CD4-positive, alpha-beta T cell treated with Interleukin-6 for 4 hours (primary cell): ENCODE measurements at regions not wholly inside any gene's neighbourhood (a gene's known extent, or its start where the extent isn't known, plus 50 kb on each side); places are given as distances from the start of the nearest gene placed in this dataset.
A peak's percentile ranks its signal among the peaks of the same experiment; 100 is the strongest.
"Not testable (repeated sequence)": the region's sequence is repeated elsewhere in the genome, so short reads cannot be mapped to it uniquely, and the experiment has no call there.

Experiments used
- DNase-seq: peaks from one replicate; pipeline ENCODE4 v3.0.0-alpha.2; 2020; ENCODE audit warnings: mixed read lengths

GRCh38 chr4:177193024-177193715 lies 116.5 kb upstream of the NEIL3 start:
- not testable (repeated sequence) for DNase-seq

- no peak for DNase-seq
These were observed 114.8 kb upstream of the NEIL3 start for GRCh38 chr4:177194906-177195305.

GRCh38 chr4:177196615-177197014 lies 113.1 kb upstream of the NEIL3 start:
- no peak for DNase-seq

GRCh38 chr4:177201614-177202013 lies 108.1 kb upstream of the NEIL3 start:
- no peak for DNase-seq

- no peak for DNase-seq
These were observed 105.5 kb upstream of the NEIL3 start for GRCh38 chr4:177204126-177204525.

GRCh38 chr4:177214935-177215334 lies 94.7 kb upstream of the NEIL3 start:
- no peak for DNase-seq

- no peak for DNase-seq
These were observed 89.3 kb upstream of the NEIL3 start for GRCh38 chr4:177220376-177220775.

GRCh38 chr4:177222781-177223180 lies 86.9 kb upstream of the NEIL3 start:
- DNase-seq = no peak

- no peak for DNase-seq
These were observed 84.1 kb upstream of the NEIL3 start for GRCh38 chr4:177225605-177226004.

GRCh38 chr4:177227636-177228035 lies 82.0 kb upstream of the NEIL3 start:
- no peak for DNase-seq

- DNase-seq = no peak
These were observed 81.1 kb upstream of the NEIL3 start for GRCh38 chr4:177228599-177228998.

- no peak for DNase-seq
These were observed 80.3 kb upstream of the NEIL3 start for GRCh38 chr4:177229331-177229730.

- no peak for DNase-seq
These were observed 77.2 kb upstream of the NEIL3 start for GRCh38 chr4:177232473-177232872.

- DNase-seq = no peak
These were observed 74.6 kb upstream of the NEIL3 start for GRCh38 chr4:177235026-177235425.

GRCh38 chr4:177236886-177237285 lies 72.8 kb upstream of the NEIL3 start:
- DNase-seq = no peak

- DNase-seq = no peak
These were observed 72.4 kb upstream of the NEIL3 start for GRCh38 chr4:177237291-177237690.

- DNase-seq = no peak
These were observed 70.2 kb upstream of the NEIL3 start for GRCh38 chr4:177239477-177239876.

GRCh38 chr4:177239878-177240277 lies 69.8 kb upstream of the NEIL3 start:
- no peak for DNase-seq

GRCh38 chr4:177242651-177243286 lies 66.9 kb upstream of the NEIL3 start:
- DNase-seq = no peak

GRCh38 chr4:177246641-177247584 lies 62.8 kb upstream of the NEIL3 start:
- no peak for DNase-seq

GRCh38 chr4:177250056-177250696 lies 59.5 kb upstream of the NEIL3 start:
- DNase-seq = peak; percentile 58

GRCh38 chr4:177251237-177251636 lies 58.4 kb upstream of the NEIL3 start:
- peak; percentile 4 for DNase-seq

- DNase-seq = no peak
These were observed 54.3 kb upstream of the NEIL3 start for GRCh38 chr4:177255359-177255758.
